GM12878 (cell line): ENCODE measurements at regions not wholly inside any gene's neighbourhood (a gene's known extent, or its start where the extent isn't known, plus 50 kb on each side); places are given as distances from the start of the nearest gene placed in this dataset.

Source experiments
- ATAC-seq: fragments of 200-7000 bp; cut with Tn5 transposase; 3 replicates; pipeline ENCODE4 v1.9.1; 2020; ENCODE audit warnings: mild to moderate bottlenecking, moderate library complexity
- BruUV-seq: library from RNA; stranded (reverse); fragments of 400-500 nt; replicated peaks from 2 replicates; lab custom pipeline; 2021; lab: Mats Ljungman, UMichigan
- CTCF ChIA-PET: fragments of 300-600 bp; sonication (Branson Sonifier 250); formaldehyde crosslinking; extraction: SDS; loops from one replicate; lab custom pipeline; 2021; ENCODE audit warnings: inconsistent platforms; lab: Yijun Ruan, JAX
- POLR2A ChIA-PET: fragments of 350-600 bp; formaldehyde crosslinking; extraction: SDS; loops from one replicate; lab custom pipeline; 2021; ENCODE audit warnings: inconsistent platforms; lab: Charles Lee
- RAD21 ChIA-PET: fragments of 300-600 bp; sonication (Branson Sonifier 250); formaldehyde crosslinking; loops from one replicate; lab custom pipeline; 2023; ENCODE audit warnings: antibody characterized with exemption; ENCODE audit not compliant: unreplicated experiment; lab: Charles Lee
- SMC1A ChIA-PET: fragments of 300-600 bp; sonication (Branson Sonifier 250); formaldehyde crosslinking; loops from one replicate; lab custom pipeline; 2023; ENCODE audit not compliant: unreplicated experiment, uncharacterized antibody; lab: Charles Lee
- DNase-seq: peaks from one replicate; pipeline ENCODE4 v3.0.0-alpha.2; 2011; ENCODE audit warnings: low read depth, low spot score
- FAIRE-seq: peaks from 3 replicates; lab custom pipeline; 2011; peaks lifted over from hg19 to GRCh38; lab: Jason Lieb, UNC
- H2AFZ ChIP-seq: 2 replicates; pipeline ENCODE4 v1.6.0; 2011; ENCODE audit warnings: low read depth, low read length, control low read depth; ENCODE audit not compliant: control insufficient read depth
- H3K27ac ChIP-seq: 2 replicates; pipeline ENCODE4 v1.5.1; 2011; ENCODE audit warnings: control low read depth; ENCODE audit not compliant: control insufficient read depth, insufficient read depth
- H3K27me3 ChIP-seq, 2 experiments: replicated peaks in 1 of 2; 2 replicates each; pipeline versions ENCODE4 v1.6.0 to v1.6.1; 2011; ENCODE audit warnings: low read length in 1 of 2; ENCODE audit not compliant: control insufficient read depth in 2 of 2, insufficient read depth in 2 of 2
- H3K36me3 ChIP-seq, 2 experiments: 2 replicates each; pipeline ENCODE4 v1.5.1; 2011; ENCODE audit warnings: low read length in 1 of 2; ENCODE audit not compliant: control insufficient read depth in 2 of 2, insufficient read depth in 2 of 2
- H3K4me1 ChIP-seq: 2 replicates; pipeline ENCODE4 v1.6.1; 2011; ENCODE audit warnings: mild to moderate bottlenecking, low read length, moderate library complexity, mixed read lengths; ENCODE audit not compliant: control insufficient read depth, insufficient read depth
- H3K4me2 ChIP-seq: 2 replicates; pipeline ENCODE4 v1.6.0; 2011; ENCODE audit warnings: control low read depth; ENCODE audit not compliant: control insufficient read depth, insufficient read depth
- H3K4me3 ChIP-seq: fragments of 200-600 bp; sonication (generic); 2 replicates; pipeline ENCODE4 v1.5.1; 2016
- H3K79me2 ChIP-seq: 2 replicates; pipeline ENCODE4 v1.6.0; 2011; ENCODE audit warnings: low read length; ENCODE audit not compliant: control insufficient read depth, insufficient read depth
- H3K9ac ChIP-seq: 2 replicates; pipeline ENCODE4 v1.8.0; 2011; ENCODE audit warnings: low read length, control low read depth, mixed read lengths; ENCODE audit not compliant: control insufficient read depth, insufficient read depth
- H3K9me3 ChIP-seq: replicated peaks from 3 replicates; pipeline ENCODE4 v1.5.1; 2011; ENCODE audit warnings: mild to moderate bottlenecking, low read length; ENCODE audit not compliant: control insufficient read depth, insufficient read depth
- H4K20me1 ChIP-seq: 2 replicates; pipeline ENCODE4 v1.6.0; 2011; ENCODE audit not compliant: control insufficient read depth, insufficient read depth
- ASH2L ChIP-seq: fragments of 300-600, 200-600 bp; sonication (generic); IDR thresholded peaks from 2 replicates; pipeline ENCODE4 v1.6.1; 2017; ENCODE audit warnings: low read depth, mild to moderate bottlenecking, borderline replicate concordance
- CEBPB ChIP-seq, 2 experiments: fragments of 150-350 bp in 1 of 2; IDR thresholded peaks; 2 replicates each; pipeline ENCODE4 v1.6.1; 2012 to 2014; ENCODE audit warnings: low read depth in 2 of 2, low read length in 2 of 2, borderline replicate concordance in 1 of 2, inconsistent platforms in 1 of 2
- CEBPZ ChIP-seq: fragments of 150-350 bp; IDR thresholded peaks from 2 replicates; pipeline ENCODE4 v1.6.1; 2016; ENCODE audit warnings: low read depth, low read length
- CHD4 ChIP-seq: fragments of 200-600 bp; sonication (generic); IDR thresholded peaks from 2 replicates; pipeline ENCODE4 v1.6.1; 2016; ENCODE audit warnings: mild to moderate bottlenecking
- CTCF ChIP-seq, 3 experiments: IDR thresholded peaks in 2 of 3; conservative IDR thresholded peaks in 1 of 3; 2 replicates each; pipeline ENCODE4 v1.5.1; 2011; ENCODE audit warnings: low read depth in 3 of 3, low read length in 3 of 3, mild to moderate bottlenecking in 3 of 3, control low read depth in 2 of 3, moderate library complexity in 2 of 3, inconsistent platforms in 1 of 3, mixed read lengths in 1 of 3; ENCODE audit not compliant: control insufficient read depth in 2 of 3, insufficient read depth in 1 of 3; ENCODE audit errors: extremely low read depth in 1 of 3
- ESRRA ChIP-seq: IDR thresholded peaks from 2 replicates; pipeline ENCODE4 v1.6.1; 2012; ENCODE audit warnings: mild to moderate bottlenecking, low read length, improper control_type of control experiment
- IRF4 ChIP-seq: IDR thresholded peaks from 2 replicates; pipeline ENCODE4 v1.6.1; 2011; ENCODE audit warnings: low read depth, low read length
- KDM1A ChIP-seq: fragments of 200-600 bp; sonication (generic); IDR thresholded peaks from 2 replicates; pipeline ENCODE4 v1.6.1; 2016; ENCODE audit warnings: borderline replicate concordance
- NRF1 ChIP-seq: conservative IDR thresholded peaks from 2 replicates; pipeline ENCODE4 v1.6.1; 2011; ENCODE audit warnings: mild to moderate bottlenecking, low read depth, low read length, improper control_type of control experiment
- RAD21 ChIP-seq: IDR thresholded peaks from 2 replicates; pipeline ENCODE4 v1.6.1; 2011; ENCODE audit warnings: mild to moderate bottlenecking, low read depth, low read length, moderate library complexity; ENCODE audit not compliant: insufficient read depth
- RBBP5 ChIP-seq: fragments of 200-600 bp; sonication (generic); conservative IDR thresholded peaks from 2 replicates; pipeline ENCODE4 v1.6.1; 2016
- RFX5 ChIP-seq: IDR thresholded peaks from 2 replicates; pipeline ENCODE4 v1.6.1; 2011; ENCODE audit warnings: low read depth, low read length, improper control_type of control experiment
- SIN3A ChIP-seq: IDR thresholded peaks from 2 replicates; pipeline ENCODE4 v1.6.1; 2012; ENCODE audit warnings: low read depth, low read length, improper control_type of control experiment
- SMARCA5 ChIP-seq: fragments of 450-650 bp; IDR thresholded peaks from 2 replicates; pipeline ENCODE4 v1.6.1; 2017; ENCODE audit warnings: mild to moderate bottlenecking
- SREBF1 ChIP-seq: IDR thresholded peaks from 2 replicates; pipeline ENCODE4 v1.6.1; 2012; ENCODE audit warnings: mild to moderate bottlenecking, low read length
- STAT3 ChIP-seq: IDR thresholded peaks from 2 replicates; pipeline ENCODE4 v1.6.1; 2011; ENCODE audit warnings: low read depth, low read length, improper control_type of control experiment
- WGBS: methylation state at CpG from one replicate; pipeline ENCODE4 v1.1.6; 2016; ENCODE audit warnings: low lambda C conversion rate; ENCODE audit not compliant: insufficient replicate concordance, insufficient coverage; ENCODE audit errors: missing lambda C conversion rate; 5-methylcytosine and 5-hydroxymethylcytosine counted together
- in situ Hi-C: fragments of 300-500 bp; cut with MboI; formaldehyde crosslinking; loops from 9 replicates; pipeline ENCODE4 v1.14.3; 2018; ENCODE audit warnings: mixed read lengths
- intact Hi-C: fragments of 100-400 bp; cut with micrococcal nuclease; formaldehyde crosslinking; loops from one replicate; pipeline ENCODE4 v1.14.2; 2022; ENCODE audit not compliant: unreplicated experiment

- SMC1A ChIA-PET = no interaction called here
- H3K9me3 ChIP-seq = no peaks in the 10 kb centered on the region
- H3K27me3 ChIP-seq = no peaks in the 10 kb centered on the region
- POLR2A ChIA-PET = no interaction called here
- no peak overlapping the region for H2AFZ ChIP-seq
- H3K4me1 ChIP-seq = no peaks in the 10 kb centered on the region
- intact Hi-C loops (loop anchor here (5.0 kb wide), 1 partner anchor 1489 kb away; the partner anchor contains the start of gene ADAMTS1), in situ Hi-C loops (no loop called here)
- no peak for TF ChIP-seq RFX5
- no peak for TF ChIP-seq NRF1
- TF ChIP-seq ESRRA = no peak
- TF ChIP-seq SIN3A = no peak
- no peak for TF ChIP-seq STAT3
- no peak for TF ChIP-seq SMARCA5
- no peak for TF ChIP-seq RAD21
- no peak for TF ChIP-seq CEBPZ
- no peak for TF ChIP-seq RBBP5
- TF ChIP-seq IRF4 = no peak
- no peak for TF ChIP-seq CHD4
- no peak for TF ChIP-seq SREBF1
- no peak for TF ChIP-seq CEBPB (IDR thresholded peaks at IDR 0.05; ENCODE audit: borderline replicate concordance in 1 of 2, low read depth in 2 of 2, low read length in 2 of 2)
- no peak for TF ChIP-seq CTCF (IDR thresholded peaks at IDR 0.05 in 2 of 3, conservative IDR thresholded peaks at IDR 0.05 in 1 of 3; ENCODE audit: control insufficient read depth in 2 of 3, extremely low read depth in 1 of 3, insufficient read depth in 1 of 3, low read depth in 3 of 3, low read length in 3 of 3)
- TF ChIP-seq ASH2L = no peak
- no peak for TF ChIP-seq KDM1A
- BruUV-seq = no TSS peak
- ATAC-seq = no peak
- H3K27ac ChIP-seq = no peak overlapping the region
- WGBS = 30% methylated on average over 3 of the region's 3 CpGs
- DNase-seq = no peak
- H3K4me2 ChIP-seq = no peak overlapping the region
- no peak overlapping the region for H3K9ac ChIP-seq
- no peaks in the 10 kb centered on the region for H3K79me2 ChIP-seq
- no peaks in the 10 kb centered on the region for H4K20me1 ChIP-seq
- CTCF ChIA-PET = interaction anchor here (1.1 kb wide), 2 partner anchors 409 to 1488 kb away, joined by 3 to 6 read pairs; no protein-coding TSS in a partner anchor
- no peak overlapping the region for H3K4me3 ChIP-seq
- FAIRE-seq = no peak
- RAD21 ChIA-PET = no interaction called here
- no peaks in the 10 kb centered on the region for H3K36me3 ChIP-seq
Measured at GRCh38 chr21:28336314-28336713, 656.4 kb downstream of the LTN1 start.
